ENCODE measurements at regions not wholly inside any gene's neighbourhood (a gene's known extent, or its start where the extent isn't known, plus 50 kb on each side); places are given as distances from the start of the nearest gene placed in this dataset.

DNA sequence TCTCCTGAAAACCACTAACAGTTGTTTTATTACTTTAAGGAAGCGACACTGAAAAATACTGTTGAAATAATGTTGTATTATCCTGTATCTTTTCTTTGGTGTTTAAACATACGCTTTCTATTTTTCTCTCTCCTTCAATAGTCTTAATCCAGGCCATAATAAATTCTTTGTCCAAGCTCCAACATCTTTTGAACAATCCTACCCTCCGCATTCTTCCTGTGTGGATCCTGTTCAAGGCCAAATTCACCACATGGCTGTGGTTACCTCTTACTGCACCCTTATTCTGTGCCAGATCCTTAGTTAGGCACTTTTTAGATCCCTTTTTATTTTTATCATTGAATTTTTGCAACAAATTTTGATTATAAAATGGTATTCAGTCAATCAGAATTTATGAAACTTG, 1691.5 kb downstream of the MAT2B start:
- DNase-seq (ENCODE audit: low spot score) = no peak

GRCh38 chr5:165201369-165201768, 1696.0 kb downstream of the MAT2B start:
- DNase-seq (ENCODE audit: low spot score) = no peak

DNA sequence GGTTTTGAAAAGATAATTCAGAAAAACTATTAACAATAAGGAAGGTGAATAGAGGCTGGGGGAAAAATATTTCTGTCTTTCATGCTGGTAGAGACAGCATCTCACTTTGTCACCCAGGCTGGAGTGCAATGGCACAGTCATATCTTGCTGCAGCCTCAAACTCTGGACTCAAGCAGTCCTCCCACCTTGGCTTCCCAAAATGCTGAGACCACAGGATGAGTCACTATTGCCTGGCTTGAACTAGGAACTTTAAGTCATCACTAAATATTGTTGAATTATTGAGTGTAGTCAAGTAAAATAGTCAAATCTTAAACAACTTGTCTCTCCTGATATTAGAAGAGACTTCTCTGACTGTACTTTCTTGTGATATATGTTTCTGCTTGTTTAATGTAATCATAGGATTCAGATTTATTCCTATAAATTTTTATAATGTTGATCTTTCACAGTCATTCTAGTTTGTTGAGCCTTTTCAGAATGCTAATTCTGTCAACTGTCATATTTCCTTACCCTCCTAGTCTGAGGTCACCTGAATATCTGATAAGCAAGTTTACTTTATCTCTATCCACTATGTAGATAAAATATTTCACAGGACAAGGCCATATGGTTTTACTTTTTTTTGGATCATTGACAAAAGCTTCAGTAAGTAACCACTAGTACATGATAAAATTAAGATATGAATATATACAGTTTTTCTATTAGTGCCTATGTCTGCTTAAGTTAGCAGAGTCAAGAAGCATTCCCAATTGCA, 1696.5 kb downstream of the MAT2B start:
- no peak for DNase-seq (ENCODE audit: low spot score)

DNA sequence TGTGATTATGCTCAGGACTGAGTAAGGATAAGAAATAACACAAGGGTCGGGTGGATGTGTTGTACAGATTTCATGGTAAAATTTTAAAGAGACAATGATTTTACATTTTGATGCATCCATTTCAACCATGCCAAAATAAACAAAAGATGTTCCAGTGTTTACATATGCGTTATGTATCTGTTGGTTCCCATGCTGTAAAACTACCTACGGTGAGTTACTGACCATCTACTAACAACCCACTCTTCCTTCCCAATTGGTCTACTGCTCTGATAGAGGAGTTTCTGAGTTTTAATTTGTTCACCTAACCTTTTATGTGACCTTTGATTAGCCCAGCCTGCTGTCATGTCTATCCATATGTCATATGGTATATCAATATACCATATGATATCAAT, 1697.1 kb downstream of the MAT2B start:
- DNase-seq (ENCODE audit: low spot score) = no peak

DNA sequence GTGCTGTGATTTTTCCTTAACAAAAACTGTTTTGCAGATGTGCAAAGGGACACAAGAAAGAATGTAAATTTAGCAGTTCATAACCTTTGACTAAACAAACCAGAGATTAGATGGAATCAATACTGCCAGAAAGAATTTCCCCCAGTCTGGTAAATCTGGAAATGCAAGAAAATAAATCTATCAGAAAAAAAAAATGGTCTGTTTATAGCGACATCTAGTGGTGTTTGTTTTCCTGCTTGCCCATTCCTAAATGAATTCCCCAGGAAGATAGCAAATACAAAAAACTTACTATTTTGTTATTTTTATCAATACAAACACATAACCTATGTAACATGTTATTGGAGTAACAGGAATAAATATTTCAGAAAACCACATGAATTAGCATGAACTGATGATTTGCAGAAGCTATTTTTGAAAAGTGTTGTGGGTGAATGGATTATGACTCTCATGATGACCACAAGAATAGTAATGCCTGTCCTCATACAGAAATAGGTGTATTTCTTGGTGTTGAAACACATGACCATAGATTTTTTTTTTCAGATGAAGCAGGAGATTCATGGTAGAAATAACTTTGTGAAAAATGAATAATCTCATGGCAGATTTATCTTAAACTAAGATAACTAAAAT, 1703.8 kb downstream of the MAT2B start:
- peak; percentile 3 for DNase-seq (ENCODE audit: low spot score)

DNA sequence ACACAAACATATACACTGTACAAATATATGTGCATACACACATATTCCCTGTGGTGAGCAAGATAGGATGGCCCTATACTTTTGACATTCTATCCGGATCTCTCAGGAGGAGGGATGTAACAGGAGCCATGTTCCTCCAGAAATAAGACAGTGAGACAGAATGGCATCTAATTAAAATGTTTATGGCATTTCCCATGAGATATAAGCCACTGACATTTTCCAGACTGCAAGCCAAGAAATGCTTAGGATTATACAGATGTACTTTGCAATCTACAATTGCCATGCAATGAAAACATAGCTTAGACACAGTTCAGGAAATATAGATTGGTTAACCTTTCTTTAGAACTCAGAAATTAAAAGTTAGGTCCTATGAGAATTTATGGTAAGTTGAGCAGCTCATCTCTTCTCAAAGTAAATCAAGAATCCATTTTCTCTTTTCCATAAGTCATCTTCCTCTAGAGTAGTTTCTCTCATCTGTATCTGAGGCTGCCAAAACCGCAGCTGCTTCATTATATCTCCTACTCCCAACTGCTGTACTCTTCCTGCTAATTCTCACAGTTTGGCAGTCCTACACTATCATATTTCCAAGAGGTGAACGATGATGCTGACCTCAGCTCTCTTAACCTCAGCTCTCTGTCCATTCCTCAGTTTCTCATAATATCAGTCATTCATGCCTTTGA, 1719.1 kb downstream of the MAT2B start:
- DNase-seq (ENCODE audit: low spot score) = no peak

GRCh38 chr5:165227515-165227914, 1722.1 kb downstream of the MAT2B start:
- no peak for DNase-seq (ENCODE audit: low spot score)

DNA sequence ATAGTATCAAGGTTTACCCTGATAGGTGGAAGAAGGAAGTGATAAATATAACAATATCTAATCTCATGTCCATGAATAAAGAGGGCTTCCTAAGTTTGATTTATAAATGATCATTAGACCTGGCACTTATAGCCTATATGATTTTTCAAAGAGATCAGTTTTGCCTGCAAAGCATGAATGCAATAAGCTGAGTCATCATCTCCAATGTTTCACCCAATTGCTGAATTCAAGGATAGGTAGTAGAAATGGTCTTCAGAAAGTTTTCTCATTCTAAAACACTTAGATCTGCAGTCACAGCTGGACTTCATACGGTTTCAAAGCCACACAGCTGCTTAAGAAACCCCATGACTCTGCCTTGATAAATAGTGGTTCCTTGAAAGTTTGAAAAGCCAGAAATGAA, 1722.8 kb downstream of the MAT2B start:
- no peak for DNase-seq (ENCODE audit: low spot score)

DNA sequence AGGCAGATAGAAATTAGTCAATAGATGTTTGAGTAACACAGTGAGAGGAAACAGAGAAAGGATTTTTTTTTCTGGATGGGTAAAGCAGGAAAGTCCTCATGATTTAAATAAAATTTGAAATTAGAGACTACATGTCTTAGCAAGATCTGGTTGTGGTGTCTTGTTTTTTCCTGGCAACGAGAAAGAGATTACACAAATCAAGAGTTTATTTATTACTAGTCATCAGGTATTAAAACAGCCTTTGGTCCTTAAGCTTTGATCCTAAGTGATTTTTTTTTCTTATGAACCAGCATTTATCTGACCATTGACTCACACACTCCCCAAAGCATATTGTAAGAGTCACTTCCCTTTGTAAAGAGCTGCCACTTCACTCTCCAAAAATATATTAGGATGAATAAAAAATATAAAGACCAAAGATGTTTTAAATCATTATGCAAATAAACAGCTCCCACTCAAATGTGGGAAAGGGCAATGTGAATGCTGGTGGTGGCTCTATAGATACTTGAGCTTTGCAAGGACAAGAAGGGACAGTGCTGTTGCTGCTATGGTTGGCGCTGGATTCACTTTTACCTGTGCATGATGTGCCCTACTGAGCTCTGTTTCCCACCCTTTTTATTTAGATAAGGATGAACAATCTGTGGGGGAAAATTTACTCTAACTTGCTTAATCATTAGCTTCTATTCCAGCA, 1726.5 kb downstream of the MAT2B start:
- DNase-seq (ENCODE audit: low spot score) = no peak

DNA sequence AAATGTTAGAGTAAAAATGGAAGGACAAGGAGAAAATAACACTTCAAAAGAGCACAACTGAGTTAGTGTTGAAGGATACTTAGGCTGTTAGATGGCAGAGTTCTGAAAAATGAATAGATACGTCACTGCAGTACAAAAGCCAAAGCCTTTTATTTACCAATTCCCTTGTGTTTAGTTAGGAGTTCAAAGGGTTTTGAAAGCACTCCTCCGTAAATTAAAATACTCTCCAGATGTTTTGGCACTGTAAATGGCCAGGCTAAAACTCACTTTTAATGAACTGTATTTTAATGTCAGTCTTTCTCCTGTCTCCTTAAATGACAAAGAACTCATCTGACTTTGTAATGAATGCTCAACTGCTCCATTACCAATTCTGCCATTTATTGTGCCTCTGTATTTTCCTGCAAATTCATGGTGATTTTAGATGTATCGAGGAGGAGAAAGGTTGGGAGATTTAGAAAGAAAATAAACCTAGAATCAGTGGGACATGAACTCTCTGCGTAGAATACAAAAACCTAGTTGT, 1727.2 kb downstream of the MAT2B start:
- no peak for DNase-seq (ENCODE audit: low spot score)

DNA sequence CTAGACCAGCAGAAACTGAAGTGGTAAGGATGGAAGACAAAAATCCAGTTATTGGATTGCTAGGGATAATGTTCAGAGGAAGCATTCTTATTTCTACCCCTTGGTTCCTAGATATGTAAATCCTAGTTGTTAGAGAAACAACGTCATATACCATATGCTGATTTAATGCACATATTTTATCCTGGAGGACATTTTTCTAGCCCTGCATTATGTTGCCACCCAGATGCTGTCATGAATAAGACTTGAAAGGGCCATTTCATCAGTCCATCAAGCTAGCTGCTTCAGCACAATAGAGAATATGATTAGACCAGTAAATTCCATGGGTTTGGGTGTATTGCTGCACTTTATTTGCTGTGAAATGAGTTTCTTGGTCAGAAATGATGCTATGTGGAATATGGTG, 1736.4 kb downstream of the MAT2B start:
- DNase-seq (ENCODE audit: low spot score) = no peak

DNA sequence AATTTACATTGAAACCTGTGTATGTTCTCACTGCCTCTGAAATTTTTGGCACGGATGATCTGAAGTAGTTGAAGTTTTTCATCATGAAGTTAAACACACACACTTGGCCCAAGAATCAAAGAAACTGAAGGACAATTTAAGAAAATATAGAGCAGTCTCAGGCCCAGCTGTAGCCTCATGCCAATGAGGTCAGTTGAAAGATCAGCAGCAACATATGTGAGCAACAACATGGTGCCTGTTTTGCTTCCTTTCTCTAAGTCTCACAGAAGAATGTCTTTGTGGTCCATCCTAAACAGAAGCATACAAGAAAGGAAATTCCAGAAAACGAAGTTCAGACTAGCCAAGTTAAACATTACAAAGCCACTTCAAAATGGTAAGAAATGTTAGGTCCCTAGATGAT, 1737.2 kb downstream of the MAT2B start:
- DNase-seq (ENCODE audit: low spot score) = no peak

GRCh38 chr5:165244407-165244806, 1739.0 kb downstream of the MAT2B start:
- no peak for DNase-seq (ENCODE audit: low spot score)

DNA sequence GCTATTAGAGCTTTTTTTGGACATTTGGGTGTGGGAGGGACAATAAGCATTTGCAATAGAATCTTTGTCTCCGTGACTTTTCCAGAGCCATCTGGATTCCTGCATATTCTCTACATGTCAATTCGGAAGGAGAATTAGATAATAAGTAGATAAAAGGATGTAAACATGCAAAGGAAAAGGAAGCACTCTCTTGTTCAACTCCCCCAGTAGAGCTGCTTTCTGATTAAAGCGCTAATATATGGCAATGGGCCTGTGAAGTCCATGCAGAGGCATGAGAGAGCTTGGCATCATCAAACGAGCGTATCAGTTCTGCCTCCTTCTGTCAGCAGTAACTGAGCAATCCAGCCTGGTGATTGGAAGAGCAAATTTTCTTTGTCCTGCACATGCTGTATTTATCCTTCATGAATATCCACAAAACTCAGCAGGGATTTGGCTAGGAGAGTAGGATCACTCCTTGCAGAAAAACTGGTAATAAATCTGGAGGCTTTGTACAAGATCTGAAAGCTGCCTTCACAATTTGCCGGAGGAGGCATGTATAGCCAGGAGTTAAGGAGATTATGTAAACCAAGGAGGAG, 1752.9 kb downstream of the MAT2B start:
- no peak for DNase-seq (ENCODE audit: low spot score)

GRCh38 chr5:165260426-165260825, 1755.0 kb downstream of the MAT2B start:
- no peak for DNase-seq (ENCODE audit: low spot score)

DNA sequence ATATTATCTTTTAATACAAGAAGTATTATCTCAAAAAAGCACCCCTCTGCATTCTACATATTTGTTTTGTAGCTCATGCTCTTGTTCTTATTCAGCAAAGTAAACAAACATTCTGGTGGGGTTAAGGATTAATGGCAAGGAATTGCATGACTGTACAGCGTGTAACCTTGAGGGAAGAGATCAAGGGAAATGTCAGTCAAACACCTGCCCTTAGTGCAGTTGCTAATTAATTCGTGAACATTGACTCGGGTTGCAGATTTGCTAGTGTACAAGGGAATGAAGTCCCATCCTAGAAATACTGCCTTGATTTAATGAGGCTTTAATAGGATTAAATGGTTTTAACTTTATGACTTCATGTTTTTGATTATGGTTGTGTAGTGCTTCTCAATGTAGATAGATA, 1758.1 kb downstream of the MAT2B start:
- DNase-seq (ENCODE audit: low spot score) = no peak

DNA sequence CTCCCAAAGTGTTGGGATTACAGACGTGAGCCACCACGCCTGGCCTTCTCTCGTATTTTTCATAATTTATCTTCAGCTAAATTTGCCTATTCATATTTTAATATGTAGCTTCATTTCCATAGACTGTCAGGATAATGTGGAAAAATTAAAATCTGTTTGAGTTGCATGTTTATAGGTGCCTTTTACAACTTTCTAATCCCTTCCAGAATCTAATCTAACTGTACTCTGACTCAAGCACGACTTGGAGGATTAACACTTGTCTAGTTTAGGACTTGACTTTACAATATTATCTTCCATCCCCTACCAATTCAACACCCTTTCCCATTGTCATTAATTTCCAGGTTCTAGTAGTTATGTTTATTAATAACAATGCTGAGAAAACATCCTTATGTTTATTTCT, 1761.5 kb downstream of the MAT2B start:
- no peak for DNase-seq (ENCODE audit: low spot score)

DNA sequence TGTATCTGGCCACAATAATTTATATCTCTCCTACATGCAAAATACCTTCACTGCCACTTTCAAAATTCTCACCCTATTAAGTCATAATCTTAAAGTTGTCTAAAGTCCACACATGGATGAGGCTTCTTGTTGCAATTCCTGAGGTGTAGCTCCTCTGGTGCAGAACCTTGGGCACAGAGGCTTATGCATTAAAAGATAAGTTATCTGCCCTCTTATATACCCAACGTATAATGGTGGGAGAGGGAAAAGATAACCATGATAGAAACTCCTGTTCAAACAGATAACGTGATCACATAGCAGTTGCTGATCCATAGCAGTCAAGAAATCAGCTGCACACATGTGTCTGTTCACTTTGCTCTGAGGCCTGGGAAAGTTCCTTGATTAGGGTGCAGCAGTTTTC, 1767.0 kb downstream of the MAT2B start:
- no peak for DNase-seq (ENCODE audit: low spot score)

GRCh38 chr5:165277661-165278060, 1772.2 kb downstream of the MAT2B start:
- no peak for DNase-seq (ENCODE audit: low spot score)

DNA sequence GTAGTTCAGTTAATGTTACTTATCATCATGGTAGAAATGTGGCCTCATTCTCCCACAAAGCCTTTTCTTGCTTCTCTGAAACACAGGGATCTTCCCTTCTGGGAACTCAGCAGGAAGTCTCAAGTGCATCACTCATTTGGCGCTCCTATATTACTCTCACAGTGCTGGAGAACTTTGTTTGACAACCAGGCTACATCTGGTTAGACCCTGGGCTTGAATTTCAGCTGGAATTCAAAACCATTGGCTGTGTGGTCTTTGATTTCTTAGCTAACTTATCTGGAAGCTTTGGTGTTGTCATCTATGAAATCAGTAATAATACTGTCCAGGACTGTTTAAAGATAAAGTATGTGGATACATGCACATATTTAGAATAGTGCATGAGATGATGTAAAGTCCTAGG, 1777.1 kb downstream of the MAT2B start:
- DNase-seq (ENCODE audit: low spot score) = no peak

GRCh38 chr5:165286692-165287091, 1781.3 kb downstream of the MAT2B start:
- no peak for DNase-seq (ENCODE audit: low spot score)

GRCh38 chr5:165290535-165290934, 1785.1 kb downstream of the MAT2B start:
- DNase-seq (ENCODE audit: low spot score) = no peak
